HG03064 (cell line): ENCODE measurements at regions not wholly inside any gene's neighbourhood (a gene's known extent, or its start where the extent isn't known, plus 50 kb on each side); places are given as distances from the start of the nearest gene placed in this dataset.

Experiments used
- ATAC-seq: cut with Tn5 transposase; IDR thresholded peaks from one replicate; pipeline ENCODE4 v1.9.1; 2021; ENCODE audit warnings: low read depth; ENCODE audit not compliant: unreplicated experiment

DNA sequence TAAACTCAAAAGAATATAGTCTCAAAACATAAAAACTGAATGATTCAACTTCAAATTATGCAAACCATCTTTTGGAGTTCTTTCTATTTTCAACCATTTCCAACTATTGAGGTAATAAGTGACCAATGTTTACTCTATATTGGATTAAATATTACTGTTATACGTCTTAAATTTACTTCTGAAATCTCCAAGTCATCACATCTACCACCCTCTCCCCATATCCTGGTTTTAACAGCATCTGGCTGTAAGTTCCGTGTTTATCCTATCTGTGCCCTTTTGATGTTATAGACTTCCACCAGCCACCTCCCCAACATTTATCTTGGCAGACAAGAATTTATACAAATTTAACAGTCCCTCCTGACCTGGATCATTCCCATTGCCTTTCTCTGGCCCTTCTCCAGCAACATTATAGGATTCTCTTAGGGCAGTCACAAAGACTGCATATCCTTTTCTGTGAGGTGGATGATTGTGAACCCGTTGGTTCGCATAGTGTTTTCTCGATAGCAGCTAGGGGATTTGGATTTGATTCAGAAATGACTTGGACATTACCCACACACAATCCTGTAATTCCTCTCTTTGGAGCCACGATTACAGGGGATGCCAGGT, 313.4 kb upstream of the FMN2 start:
- ATAC-seq = no peak

DNA sequence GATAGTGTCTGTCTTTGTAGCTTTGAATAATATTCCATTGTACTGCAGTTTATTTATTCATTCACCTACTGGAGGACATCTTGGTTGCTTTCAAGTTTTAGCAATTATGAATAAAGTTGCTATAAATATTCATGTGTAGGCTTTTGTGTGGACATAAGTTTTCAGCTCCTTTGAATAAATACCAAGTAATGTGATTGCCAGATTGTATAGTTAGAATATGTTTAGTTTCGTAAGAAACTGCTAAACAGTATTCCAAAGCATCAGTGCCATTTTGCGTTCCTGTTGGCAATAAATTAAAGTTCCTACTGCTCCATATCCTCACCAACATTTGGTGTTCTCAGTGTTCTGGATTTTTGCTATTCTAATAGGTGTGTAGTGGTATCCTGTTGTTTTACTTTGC, 311.7 kb upstream of the FMN2 start:
- ATAC-seq = no peak

DNA sequence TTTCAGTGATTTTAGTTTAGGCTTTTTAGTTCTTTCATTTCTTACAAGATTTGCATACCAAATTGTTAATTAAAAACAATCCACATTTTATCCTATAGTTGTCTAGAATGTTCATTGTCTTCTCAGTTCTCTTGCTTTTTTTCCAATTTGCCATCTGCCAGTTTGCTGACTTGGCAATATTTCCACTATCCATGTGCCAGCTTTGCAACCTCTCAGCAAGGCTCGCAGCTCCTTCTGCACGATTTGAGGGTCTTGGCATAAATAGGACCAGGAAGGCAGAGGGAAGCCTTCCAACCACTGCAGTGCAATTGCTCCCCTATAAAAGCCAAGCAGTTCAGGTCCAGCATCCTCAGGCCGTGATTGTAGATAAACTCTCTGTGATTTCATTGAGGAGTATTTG, 306.8 kb upstream of the FMN2 start:
- no peak for ATAC-seq

DNA sequence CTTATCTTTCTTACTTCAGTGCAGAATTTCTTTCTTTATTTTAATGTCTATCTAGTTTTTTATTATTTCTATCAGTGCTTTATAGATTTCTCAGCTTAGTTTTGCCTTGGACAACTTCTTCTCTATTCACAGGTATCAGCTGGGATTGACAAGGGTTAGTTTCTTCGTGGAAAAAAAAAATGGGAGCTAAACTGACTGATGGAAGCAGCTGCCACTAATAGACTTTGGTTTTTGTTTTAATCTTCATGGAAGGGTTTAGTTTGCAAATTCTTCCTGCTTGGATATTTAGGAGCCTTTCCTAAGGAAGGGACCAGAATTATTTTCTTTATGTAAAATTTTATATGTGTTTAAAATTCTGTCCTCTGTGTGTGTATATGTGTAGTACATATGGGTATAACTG, 306.1 kb upstream of the FMN2 start:
- no peak for ATAC-seq

DNA sequence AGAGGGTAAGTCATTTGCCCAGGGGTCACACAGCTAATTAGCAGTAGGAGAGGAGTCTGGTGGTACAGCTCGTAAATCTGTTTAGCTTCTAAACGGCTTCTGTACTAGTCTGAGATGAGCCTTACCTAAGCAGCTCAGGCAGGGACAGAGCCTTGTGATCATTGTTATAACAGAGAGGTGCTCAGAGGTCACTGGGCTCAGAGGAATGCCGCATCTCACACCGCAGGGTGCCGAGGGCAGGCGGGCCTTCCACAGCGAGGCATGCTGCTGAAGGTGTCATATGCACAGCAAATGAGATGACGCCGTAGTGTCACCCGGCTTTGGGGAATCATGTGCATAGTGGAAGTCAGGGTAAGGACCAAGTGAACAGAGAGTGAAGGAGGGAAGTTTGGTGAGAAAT, 305.2 kb upstream of the FMN2 start:
- no peak for ATAC-seq

DNA sequence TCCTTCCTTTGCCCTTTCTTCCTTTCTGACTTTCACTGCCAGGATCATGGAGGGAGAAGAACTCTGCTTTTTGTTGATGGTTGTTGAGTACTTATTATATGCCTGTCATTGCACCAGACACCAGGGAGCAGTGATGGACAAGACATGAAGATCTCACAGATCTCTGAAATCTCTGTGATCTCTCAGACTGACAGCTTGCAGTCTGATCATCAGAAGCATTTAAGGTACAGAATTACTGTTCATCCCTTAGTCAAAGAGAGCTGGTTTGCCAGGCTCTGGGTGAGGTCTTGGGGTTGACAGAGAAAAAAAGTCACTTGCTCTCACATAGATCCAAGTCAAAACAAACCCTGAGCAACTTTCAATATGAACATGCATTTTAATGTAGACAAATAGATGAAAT, 299.5 kb upstream of the FMN2 start:
- ATAC-seq = no peak

DNA sequence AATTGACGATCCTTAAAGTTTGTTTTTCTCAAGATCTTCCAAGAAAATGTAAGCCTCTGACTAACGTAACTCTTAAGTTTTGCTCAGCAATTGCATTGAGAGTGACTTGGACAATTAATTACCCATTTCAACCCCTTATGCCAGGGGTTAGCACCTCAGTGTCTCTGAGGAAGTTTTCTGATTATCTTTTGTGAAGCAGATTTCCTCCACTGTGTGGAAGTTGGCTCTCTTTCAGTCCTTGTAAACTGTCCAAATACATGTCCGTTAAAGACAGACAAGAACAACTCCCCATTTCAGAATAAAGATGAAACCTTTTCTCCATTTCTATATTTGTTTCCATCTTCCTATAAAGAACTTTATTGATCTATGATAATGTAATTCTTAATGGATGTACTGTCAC, 296.4 kb upstream of the FMN2 start:
- no peak for ATAC-seq

DNA sequence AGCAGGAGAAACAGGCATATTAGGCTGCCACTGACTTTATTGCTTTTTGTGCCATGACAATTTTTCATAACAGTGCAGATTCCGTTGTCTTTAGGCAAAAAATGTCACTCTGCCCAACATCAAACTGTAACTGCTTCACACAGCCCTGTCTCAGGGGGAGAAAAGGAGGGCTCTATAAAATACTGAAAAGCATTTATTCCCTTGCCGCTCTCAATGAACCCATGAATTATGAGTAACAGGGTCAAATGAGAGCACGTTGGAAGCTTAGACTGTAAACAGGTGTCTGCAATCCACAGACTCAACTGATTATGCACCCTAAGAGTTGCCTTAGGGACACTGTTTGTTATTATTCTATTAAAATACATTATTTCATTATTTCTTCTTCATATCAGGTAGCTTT, 292.1 kb upstream of the FMN2 start:
- no peak for ATAC-seq

DNA sequence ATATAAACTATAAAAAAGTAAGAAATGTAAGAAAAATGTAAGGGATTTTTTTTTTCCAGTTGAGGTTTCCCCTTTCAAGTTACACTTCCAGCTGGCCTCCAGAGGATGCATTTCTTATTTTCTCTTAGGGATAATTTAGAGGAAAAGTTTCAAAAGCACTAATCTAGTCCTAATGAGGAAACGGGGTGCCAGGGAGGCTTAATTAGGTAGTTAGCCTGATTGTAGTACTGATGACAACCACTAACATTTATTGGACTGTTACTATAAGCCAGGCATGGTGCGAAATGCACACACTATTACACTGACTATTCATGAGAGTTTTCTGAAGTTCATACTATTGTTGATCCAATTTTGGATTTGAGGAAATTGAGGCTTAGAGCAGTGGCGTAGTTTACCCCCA, 290.8 kb upstream of the FMN2 start:
- no peak for ATAC-seq

DNA sequence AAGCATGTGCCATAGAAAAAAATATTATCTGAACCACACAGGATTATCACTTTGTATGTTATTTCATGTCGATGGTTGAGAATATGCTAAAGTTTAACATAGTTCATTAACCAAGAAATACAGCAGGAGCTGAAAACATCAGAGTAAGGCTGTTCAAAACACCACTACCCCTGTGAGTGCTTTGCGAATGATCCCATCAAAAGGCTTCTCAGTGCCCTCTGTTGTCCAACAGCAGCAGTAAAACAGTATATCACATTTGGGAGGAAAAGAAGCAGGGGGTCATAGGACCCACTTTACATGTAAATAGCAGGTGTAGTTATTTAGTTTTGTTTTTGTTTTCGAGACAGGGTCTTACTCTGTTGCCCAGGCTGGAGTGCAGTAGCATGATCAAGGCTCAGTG, 289.4 kb upstream of the FMN2 start:
- no peak for ATAC-seq

DNA sequence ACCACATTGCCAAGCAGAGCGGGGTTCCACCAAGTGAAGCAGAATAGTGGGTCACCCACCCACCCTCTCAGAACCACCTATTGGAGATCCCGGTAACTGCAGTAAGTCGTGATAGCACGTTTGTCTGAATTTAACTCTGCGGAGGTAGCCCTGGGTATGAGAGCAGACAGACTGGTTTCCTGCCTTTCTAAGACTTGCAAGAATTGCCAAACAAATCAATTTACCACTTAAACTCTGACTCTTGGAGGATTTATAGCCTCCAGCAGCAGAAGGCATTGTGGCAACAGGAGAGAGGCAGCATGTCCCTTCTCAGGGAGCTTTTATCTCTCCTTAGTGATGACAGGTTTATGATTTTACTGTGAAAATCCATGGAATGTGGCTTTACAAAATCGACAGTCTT, 287.9 kb upstream of the FMN2 start:
- ATAC-seq = no peak

DNA sequence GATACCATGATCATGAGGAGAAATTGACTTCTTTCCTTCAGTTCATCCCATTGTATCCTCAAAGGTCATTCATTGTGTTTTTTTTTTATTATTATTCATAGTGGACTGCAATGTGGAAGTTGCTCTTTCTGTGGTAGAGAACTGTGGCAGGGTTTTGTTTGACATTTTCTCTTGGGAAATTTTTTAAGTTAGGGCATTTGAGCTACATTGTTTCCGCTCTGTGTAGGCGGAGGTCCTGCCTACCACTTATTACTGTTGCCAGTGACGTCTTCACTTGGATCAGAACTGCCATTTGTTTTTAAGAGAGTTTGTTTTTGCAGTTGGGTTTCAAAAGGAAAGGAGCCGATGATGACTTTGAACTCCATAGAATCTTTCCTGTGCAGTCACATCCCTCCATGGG, 287.4 kb upstream of the FMN2 start:
- ATAC-seq = no peak

DNA sequence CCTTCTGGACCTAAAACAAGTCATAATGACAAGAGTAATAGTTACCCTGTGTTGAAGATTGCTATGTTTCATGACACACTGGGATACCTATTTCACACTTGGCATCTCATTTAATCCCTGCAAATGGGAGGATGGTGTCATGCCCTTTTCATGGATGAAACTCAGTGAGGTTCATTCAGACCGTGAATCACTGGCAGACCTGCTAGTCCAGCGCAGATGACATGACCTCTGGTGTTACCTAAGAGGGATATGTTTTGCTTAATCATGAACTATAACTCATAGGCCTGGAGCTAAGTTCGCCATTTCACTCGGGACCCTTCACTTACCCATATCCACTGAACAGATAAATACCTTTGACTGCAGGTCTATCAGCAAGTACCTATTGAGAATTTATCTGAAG, 286.6 kb upstream of the FMN2 start:
- ATAC-seq = no peak

DNA sequence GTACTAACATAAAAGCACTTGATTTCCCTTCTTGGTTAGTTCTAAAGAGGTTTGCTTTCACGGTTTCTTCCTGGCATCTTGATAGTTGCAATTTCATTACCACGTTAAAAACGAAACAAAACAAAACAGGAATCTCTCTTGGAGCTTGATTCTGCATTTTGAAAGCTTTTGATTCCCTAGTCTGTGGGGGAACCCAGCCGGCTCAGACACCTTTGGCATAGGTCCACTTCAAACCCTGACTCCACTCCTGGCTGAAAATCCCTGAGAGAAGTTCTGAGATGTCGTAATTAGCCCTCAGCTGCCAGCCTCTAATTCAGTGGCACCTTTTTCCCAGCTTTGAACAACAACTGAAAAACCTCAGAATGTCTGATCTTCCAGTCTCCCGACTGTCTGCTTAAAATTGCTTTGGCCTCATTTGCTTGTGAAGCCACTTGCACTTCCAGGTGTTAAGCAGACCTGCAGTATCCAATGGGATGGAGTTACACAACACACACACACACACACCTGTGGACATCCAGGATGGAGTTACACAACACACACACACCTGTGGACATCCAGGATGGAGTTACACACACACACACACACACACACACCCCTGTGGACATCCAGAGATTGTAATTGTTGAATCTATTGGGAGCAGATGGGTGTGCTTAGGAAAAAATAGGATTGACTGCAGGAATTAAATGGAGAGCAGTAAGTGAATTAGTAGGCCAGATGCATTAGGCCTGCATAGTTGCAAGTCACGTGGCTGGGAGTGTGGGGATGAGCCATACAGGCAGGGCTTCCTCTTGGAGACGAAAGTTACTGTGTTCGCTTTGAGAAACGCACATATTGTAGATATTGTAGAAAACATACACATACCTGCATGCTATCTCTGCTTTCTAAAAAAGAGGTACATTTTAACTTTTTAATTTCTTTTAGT, 285.6 kb upstream of the FMN2 start:
- ATAC-seq = no peak

DNA sequence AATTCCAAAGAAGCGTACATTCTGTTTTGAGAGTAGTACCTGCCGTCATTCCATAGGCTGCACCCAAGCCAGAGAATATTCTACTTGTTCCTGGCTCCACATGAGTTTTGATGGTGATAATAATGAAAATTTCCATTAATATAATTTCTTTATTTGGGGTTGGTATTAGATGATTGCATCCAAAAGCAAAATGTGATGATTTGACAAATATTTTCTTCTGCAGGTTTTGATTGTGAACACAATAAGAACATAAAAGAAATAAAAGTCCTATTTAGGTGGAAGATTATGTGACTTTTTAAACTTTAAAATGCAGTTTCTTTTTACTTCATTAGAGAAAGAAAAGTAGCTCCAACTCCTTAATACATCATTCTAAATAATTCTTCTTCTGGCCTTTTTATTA, 284.8 kb upstream of the FMN2 start:
- no peak for ATAC-seq

DNA sequence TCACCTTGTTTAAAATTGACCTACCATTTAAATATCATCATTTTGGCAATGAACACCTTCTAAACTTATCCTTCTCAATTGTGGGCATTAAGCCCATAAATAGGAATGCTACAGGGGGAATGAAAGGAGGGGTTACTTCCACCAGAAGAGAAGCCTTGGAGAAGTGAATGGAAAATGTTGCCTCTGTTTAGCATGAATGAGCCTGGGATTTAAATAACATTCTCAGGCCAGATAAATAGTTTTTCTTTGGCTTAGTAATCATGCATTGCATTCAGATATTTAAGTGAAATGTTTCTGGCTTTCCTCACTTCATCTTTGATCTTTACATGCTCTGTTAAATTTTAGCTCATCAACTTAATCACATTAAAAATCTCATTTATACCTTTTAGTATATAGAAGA, 284.3 kb upstream of the FMN2 start:
- no peak for ATAC-seq

DNA sequence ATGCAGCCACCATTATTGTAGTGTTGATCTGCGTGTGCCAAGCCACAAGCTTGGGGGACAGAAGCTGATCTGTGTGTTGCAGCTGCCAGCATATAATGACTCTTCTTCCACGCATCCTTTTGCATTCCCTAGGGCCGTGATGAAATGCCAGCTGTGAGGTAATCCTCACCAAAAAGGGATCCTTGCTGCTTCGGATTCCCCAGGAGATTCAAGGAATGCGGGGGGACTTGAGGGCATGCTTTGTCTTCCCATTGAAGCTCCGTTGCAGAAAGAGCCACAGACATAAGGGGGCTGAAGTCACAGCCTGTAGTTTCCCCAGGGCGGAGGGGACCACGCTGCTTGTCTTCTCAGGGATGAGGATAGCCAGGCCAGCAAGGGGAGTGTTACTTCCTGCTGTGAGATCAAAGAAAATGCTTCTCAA, 281.6 kb upstream of the FMN2 start:
- no peak for ATAC-seq

DNA sequence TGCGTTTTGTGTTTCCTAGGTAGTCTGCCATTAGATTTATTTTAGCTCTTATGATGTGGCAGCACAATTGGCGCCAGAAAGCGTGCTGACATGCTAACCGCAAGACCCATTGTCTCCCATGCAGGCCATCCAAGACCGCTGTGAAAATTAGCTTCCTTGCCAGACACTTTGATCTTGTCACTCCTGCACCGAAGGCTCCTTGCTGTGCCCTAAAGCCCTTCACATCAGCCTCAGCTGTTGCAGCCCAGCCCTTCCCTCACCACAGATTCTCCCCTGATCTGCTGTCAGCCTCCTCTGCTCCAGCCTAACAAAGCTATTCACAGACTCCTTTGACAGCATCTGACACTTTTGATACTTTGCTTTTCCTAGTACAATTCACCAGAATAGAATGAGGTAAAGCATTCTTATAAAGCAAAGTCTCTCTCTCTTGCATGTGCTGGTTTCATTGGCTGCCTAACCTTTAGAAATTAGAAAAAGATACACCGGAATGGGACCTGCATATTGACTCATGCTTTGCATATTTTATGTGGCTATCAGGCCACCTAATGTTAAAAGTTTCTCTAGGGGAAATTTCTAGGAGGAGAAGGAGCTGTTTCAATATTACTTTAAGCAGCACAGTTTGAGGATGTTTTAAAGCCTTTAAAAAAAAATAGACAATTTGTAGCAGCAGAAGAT, 280.3 kb upstream of the FMN2 start:
- ATAC-seq = no peak

DNA sequence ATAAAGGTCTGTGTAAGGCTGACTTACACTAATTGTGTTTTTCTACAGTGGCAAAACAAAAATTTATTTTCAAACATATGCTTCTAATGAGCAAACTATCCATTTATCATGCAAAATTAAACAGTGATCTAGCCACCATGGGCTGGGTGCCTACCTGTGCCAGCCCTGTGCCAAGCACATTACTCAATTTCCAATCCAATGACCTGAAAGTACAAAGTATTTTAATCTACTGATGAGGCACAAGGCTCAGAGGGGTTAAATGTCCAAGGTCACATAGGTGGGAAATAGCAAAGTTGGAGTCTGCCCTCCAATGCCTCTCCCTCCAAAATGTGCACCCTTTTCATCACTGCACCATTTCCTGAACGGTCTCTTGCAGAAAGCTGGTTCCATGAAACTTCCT, 279.1 kb upstream of the FMN2 start:
- ATAC-seq = no peak

DNA sequence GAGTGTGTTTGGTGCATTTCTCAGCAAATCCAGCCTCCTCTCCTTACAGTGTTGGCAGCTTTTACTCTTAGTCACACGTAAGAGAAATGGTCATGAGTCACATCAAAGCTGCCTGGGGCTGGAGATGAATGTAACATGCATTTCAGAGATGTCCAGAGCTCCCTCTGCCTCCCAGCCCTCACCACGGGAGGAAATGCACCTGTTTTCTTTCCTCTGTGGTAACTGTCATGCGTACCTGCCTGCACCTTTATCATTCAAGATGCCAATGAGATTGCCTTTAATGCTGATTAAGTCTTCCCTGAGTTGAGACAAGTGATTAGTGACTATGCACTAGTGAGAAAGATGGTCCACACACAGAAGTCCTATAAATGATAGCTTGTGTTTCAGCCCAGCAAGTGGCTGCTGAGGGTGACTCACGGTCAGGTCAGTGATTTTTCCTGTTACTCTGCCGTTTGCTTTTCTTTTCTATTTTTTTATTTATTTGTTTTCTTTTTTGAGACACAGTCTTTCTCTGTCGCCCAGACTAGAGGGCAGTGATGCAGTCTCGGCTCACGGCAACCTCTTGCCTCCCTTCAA, 277.3 kb upstream of the FMN2 start:
- no peak for ATAC-seq

DNA sequence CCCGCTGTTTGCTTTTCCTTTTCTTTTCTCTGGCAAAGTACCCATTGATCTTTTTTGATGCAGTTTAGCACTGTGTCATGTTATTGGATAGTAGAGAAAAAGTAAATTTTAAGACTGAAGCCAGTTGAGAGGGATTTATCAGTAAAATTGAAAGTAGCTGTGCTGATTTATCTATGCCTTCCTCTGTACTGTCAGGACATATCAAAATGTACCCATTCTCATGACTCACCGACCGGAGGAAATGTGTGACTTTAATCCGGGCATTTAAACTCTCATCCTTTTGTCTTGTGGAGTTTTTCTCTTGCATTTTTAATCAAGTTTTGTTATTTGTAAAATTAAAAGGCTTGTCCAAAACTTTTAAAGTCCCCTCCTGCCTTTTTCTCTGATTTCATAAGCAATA, 276.6 kb upstream of the FMN2 start:
- ATAC-seq = no peak
